H4 (cell line): ENCODE measurements at regions not wholly inside any gene's neighbourhood (a gene's known extent, or its start where the extent isn't known, plus 50 kb on each side); places are given as distances from the start of the nearest gene placed in this dataset.
A peak's percentile ranks its signal among the peaks of the same experiment; 100 is the strongest.
"Not testable (repeated sequence)": the region's sequence is repeated elsewhere in the genome, so short reads cannot be mapped to it uniquely, and the experiment has no call there.

ENCODE experiments used
- DNase-seq: peaks from one replicate; pipeline ENCODE4 v3.0.0-alpha.2; 2015; ENCODE audit warnings: low spot score

- DNase-seq: no peak
Measured at GRCh38 chr19:13652810-13653590, 111.3 kb upstream of the MRI1 start.

- DNase-seq: no peak
Measured at GRCh38 chr19:13646758-13647157, 117.6 kb upstream of the MRI1 start.

DNA sequence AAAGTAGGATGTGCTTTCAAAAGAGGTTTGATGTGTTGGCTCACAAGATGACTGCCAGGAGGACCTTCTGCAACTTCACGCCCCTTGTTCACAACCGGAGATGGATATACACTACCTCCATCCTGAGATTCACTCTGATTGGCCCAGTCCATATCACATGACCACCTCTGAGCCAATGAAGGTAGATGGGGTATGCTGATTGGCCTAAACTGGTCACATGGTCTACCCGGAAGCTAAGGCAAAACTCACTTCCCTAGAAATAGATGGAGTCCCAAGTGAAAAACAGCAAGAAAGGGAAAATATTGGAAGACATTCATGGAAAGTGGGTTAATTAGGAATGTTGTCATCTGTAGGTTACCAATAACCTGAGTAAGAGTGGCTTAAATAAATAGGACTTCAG, 119.7 kb upstream of the MRI1 start:
- no peak for DNase-seq

DNA sequence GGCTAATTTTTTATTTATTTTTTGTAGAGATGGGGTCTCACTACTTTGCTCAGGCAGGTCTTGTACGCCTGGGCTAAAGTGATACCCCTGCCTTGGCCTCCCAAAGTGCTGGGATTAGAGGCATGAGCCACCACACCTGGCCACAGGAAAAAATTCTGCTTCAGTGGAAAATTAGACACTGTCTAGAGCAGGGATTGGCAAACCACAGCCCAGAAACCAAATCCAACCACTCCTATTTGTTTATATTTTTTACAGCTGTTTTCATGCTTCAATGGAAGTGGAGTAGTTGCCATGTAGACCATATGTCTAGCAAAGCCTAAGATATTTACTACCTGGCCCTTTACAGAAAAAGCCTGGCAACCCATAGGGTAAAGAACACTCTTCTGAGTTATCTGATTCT, 123.7 kb upstream of the MRI1 start:
- DNase-seq: peak; percentile 57

DNA sequence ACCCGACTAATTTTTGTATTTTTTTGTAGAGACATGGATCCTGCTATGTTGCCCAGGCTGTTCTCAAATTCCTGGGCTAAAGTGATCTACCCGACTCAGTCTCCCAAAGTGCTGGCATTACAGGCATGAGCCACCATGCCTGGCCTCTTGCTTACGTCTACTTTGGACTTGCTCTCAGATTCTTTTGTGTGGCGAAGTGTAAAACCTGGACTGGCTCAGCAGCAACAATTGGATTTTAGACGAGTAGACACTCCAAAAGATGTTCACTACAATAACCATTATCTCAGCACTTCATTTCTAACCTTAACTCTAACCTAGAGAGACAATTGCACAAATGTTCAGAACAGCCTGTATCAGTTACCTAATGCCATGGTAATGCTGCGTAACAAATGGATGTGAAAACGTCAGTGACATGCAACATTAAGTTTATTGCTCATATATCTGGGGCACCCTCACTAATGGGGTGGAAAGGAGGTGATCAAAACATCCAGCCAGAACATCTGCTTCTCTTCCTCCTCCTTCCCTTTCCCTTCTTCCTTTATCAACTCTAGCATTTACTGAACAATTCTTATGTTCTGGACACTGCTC, 124.9 kb upstream of the MRI1 start:
- no peak for DNase-seq

- no peak for DNase-seq
Measured at GRCh38 chr19:13637664-13638063, 126.7 kb upstream of the MRI1 start.

GRCh38 chr19:13634658-13635057, 128.4 kb upstream of the CACNA1A start:
- no peak for DNase-seq

DNA sequence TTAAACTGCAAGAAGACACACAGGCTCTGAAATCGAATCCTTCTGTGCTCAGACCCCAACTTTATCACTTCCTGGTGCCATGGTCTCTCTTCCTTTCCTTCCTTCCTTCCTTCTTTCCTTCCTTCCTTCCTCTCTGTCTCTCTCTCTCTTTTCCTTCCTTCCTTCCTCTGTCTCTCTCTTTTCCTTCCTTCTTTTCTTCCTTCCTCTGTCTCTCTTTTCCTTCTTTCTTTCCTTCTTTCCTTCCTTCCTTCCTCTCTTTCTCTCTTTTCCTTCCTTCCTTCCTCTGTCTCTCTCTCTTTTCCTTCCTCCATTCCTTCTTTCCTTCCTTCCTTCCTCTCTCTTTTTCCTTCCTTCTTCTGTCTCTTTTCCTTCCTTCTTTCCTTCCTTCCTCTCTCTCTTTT, 127.2 kb upstream of the CACNA1A start:
- DNase-seq: no peak

DNA sequence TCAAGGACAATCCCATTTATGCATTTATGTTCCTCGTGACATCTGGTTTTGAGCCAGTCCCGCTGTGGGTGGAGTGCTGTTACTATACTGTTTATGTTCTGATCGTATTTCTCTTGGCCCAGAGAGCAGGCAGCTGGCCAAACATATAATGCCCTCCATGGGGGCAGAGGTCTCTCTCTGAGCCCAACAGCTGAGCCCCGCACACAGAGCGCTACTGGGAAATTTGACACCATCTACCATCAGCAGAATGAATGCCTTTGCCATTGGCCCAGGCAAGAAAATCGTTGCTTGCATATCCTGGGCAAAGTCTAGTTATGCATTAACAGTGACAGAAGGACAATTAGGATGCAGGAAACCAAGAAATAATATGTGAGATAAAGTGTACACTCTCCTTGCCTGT, 126.8 kb upstream of the CACNA1A start:
- peak; percentile 80 for DNase-seq

DNA sequence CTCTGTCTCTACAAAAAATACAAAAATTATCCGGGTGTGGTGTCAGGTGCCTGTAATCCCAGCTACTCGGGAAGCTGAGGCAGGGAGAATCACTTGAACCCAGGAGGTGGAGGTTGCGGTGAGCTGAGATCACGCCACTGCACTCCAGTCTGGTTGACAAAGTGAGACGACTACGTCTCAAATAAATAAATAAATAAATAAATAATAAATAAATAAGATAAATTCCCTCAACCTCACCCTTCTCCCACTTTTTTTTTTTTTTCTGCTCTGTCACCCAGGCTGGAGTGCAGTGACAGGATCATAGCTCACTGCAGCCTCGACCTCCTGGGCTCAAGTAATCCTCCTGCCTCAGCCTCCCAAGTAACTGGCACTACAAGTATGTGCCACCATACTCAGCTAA, 125.9 kb upstream of the CACNA1A start:
- DNase-seq: not testable (repeated sequence)

DNA sequence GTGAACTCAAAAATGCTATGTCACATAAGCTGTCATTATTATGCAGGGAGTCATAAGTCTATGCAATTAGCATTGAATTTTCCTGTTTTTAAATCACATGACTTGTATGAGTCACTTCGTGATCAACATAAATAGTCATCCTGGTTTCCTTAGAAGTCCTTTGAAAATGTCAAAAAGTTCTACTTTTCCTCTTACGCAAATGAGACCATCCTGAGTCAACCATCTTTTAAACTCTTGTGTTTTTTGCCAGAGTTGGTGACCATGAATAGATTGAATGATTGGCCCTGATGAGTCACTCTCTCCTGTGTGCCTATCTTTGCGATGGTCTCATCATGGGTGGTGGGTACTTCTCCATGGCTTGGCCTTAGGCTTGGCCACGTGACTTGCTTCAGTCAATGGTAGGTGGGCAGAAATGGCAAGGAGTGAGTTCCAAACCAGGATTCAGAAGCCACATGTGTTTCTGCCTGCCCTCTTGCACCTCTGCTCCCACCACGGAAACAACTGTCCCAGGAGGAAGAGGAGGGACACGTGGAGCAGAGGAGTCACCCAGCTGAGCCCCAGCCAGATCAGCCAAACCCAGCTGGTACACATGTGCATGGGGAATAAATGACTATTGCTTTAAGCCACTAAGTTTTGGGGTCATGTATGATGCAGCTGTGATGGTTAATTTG, 123.5 kb upstream of the CACNA1A start:
- DNase-seq: peak; percentile 51

- no peak for DNase-seq
Measured at GRCh38 chr19:13627531-13627930, 121.3 kb upstream of the CACNA1A start.

- no peak for DNase-seq
Measured at GRCh38 chr19:13623716-13624710, 117.7 kb upstream of the CACNA1A start.

DNA sequence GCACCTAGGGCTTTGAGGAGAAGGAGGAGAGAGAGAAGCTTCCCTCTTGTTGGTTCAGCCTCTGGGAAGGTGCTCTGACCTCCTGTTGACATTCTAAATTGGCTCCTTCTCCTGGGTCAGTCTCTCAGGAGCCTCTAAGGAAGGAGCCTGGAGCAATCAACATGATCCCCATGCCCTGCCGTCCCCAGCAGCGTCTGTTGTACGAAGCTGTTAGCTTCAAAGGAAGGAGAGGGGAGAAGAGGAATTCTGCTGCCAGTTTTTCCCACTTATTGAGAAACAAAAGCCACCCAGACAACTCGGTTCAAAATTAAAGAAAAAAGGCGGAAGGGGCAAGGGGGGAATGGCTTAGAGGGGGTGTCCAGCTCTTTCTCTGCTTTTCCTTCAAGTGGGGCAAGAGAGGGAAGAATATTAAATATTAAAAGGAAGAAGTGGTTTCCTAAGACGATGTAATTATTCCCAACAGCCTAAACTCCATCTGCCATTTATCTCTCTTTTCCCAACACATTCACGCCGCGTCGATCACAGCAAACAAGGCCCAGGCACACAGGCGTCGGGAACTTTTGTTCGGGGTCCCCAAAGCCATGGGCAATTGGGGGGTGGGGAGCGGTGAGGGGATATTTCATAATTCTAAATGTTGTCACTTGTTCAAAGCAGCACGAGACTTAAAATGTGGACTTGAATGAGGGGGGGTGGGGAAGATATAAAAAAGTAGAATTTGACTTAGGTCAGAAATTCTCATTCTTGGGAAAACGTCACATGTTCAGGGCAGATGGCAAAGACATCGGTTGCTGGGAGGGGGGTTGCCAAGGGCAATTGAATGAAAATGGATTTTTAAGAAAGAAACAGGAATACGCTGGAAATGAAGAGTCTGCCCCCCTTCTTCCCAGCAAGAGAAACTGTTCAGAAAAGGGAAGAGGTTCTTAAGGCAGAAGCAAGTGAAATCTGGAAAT, 116.8 kb upstream of the CACNA1A start:
- DNase-seq: no peak

GRCh38 chr19:13621413-13621812, 115.1 kb upstream of the CACNA1A start:
- DNase-seq: peak; percentile 75

GRCh38 chr19:13619203-13619632, 112.9 kb upstream of the CACNA1A start:
- DNase-seq: no peak

- DNase-seq: no peak
Measured at GRCh38 chr19:13615890-13616289, 109.6 kb upstream of the CACNA1A start.

DNA sequence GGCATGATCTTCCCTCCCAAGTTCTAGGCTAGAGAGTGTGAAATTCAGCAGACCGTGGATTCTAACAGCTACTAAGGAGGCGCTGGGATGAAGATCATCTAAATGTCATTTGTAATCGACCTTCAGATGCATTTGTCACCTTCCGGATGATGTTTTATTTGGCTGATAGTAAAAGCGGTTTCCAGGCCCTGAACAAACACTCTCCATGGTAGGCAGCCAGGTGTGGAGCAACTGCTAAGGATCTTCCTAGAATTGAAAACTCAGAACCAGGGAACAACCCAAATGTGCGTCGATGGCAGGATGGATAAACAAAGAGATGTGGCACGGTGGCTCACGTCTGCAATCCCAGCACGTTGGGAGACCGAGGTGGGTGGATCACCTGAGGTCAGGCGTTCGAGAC, 107.2 kb upstream of the CACNA1A start:
- DNase-seq: no peak

GRCh38 chr19:13611596-13611995, 105.3 kb upstream of the CACNA1A start:
- DNase-seq: no peak

DNA sequence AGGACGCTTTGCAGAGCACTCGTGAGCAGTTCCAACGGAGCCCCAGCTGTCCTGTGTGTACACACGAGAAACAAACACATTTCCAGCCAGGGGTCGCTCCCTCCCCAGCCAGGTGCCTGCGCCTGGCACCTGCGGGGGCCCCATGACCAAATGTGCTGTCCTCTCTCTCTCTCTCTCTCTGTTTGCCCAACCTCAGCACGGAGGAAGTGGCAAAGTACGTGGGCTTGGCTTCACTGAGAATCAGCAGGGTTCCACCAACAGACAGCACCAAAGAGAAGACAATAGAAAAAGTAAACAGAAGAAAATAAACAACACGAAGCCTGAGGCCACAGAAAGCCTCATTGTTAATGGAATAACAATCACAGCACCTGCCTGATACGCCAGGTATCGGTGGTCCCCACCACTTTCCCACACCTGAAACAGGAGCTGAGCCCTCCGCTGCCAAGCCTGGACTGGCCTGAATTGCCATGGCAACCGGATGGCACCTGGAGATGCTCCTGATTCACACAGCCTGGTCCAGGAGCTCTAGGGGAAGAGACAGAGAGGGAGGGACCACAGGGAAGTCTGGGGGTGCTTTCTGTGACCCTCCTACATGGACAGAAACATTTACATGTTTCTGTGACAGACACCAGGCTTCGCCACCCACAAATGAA, 103.9 kb upstream of the CACNA1A start:
- DNase-seq: no peak
